ENCODE measurements at regions not wholly inside any gene's neighbourhood (a gene's known extent, or its start where the extent isn't known, plus 50 kb on each side); places are given as distances from the start of the nearest gene placed in this dataset.

DNA sequence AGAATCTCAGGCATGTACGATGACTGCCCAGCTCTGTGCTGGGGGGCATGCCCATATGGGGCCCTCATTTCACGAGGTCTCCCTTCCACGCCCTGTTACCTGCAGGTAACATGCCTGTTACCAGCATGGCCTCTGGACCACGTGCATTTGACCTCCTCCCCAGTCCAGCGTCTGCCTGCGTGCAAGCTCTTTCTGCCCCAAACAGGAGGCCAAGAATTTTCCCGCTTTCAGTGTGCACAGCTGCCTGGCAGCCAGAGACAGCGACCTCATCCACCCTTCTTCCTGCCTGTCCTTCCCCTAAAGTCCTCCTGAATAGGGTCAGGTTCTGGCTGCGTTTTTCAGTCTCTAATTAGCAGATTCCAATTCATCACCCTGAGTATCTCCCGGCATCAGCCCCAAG, 306.5 kb upstream of the ZFHX3 start:
- DNase-seq (ENCODE audit: low read depth), result no peak

GRCh38 chr16:73350707-73351452, 303.0 kb upstream of the ZFHX3 start:
- no peak for DNase-seq (ENCODE audit: low read depth)

DNA sequence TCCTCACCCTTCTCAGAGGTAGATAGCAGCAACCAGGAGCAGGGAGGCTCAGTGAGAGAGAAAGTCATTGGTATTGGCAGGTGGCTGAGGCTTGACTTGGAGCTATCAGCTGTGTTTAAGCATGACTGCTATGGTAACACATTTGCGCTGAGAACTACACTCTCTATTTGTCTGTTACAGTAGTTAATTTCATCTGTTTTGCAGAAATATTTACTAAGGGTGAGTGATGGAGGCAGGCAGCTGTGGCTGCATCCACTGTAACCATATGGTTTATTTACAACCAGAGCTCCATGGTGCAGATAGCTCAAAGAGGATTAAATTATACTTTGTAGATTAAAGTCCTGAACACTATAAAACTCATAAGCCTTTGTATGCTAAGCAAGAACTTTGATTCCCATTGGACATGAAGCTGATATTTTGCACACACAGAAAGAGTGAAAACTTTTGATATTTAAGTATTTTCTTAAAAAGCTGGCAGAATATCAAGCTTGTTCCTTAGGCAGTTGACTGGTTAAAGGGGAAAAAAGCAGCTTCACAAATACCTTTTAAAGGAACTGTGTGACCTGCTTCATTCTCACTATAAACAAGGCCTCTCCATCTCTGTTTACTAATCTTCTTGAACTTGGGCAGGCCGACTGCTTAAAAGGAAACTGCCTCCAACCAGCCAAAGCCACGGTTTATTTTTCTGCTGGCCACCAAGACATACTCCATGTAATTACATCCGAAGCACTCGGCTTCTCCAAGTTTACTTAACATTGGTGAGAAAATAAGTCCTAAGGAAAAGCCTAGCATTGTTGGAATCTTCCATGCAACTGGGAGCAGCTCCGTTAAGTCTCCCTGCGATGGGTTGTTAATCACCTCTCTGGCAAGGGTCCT, 299.8 kb upstream of the ZFHX3 start:
- no peak for DNase-seq (ENCODE audit: low read depth)

DNA sequence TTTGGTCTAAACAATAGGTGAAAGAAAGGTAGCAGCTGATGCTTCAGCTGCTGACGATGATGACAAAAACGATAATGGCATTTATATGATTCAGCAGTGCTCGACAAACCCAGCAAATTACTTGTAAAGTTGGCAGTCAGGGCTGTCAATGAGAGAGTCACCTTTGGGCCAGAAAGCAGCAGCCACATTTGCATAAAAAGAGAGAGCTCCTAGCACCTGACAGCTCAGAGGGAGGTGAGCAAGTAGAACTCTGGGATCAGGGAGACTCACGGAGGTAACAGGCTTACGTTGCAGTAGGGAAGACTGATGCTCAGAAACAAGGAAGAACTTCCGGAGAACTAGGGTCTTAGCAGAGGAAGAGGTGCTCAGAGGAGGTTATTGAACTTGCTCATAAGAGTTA, 291.9 kb upstream of the ZFHX3 start:
- no peak for DNase-seq (ENCODE audit: low read depth)

- DNase-seq (ENCODE audit: low read depth), result no peak
Observed at GRCh38 chr16:73337373-73338296, 289.7 kb upstream of the ZFHX3 start.

DNA sequence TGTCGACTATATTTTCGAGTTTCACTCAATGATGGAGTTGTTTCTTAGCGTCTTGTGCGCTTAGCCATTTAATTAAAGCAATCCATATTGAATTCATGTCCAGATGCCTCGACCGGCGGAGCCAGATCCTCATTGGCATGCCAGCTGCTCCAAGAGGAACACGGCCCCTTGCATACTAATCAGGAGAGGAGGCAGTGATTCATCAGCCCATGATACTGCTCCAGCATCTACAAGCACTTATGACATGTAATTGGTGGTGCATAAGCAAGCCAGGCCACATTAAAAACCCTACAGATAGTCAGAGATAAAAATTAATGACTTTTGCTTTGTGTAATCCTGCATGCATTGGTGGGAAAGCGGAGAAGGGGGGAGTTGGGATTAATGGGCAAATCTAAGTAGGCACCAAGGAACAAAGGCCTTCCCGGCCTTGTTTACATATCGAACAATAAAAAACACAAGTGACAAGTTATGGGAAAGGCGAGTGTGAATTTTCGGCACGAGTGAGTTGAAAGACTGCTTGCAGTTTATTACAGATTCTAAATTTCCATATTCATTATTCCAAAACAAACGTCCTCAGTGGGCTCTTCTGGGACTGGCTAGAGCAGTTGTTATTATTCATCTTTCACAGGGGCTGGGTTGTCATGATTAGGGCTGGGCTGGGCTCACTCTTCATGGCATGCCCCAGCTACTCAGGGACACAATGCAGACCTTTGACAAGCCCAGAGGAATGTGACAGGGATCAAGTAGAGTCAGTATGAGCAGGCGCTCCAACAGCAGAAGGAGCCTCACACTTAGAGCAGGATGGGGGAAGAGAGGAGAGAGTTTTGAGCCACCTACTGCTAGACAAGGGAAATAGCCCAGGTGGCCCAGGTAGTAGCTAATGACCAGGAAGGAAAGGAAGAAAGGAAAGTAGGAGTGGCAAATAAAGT, 281.7 kb upstream of the ZFHX3 start:
- no peak for DNase-seq (ENCODE audit: low read depth)

DNA sequence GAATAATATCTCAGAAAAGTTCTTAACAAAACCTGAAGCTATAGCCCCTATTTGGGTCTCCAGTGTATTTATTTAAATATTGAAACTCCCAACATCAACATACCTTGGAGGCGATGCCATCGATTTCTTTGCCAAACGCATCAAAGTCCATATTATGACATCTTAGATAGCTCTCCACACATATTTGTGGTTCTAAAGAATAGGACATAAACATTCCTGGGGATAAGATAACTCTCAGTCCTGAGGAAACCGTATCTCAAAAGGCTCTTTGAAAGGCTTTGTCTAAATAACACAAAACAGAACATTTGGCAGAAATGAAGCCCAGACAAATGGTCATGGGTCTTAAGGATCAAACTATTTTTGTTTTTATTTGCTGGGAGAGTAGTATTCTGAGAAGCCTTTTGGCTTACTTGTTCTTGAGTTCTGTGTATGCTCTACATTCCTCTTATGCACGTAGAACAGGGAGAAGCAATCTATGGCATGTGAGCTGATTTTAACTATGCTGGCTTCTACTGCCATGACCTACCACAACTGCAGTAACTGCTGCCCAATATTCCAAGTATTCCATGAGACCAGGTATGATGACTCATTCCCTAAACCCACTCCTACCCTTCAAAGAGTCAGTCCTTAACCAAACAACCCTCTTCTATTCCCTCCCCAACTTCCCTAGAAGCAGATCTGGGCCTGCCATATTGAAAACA, 279.0 kb upstream of the ZFHX3 start:
- DNase-seq (ENCODE audit: low read depth), result no peak

GRCh38 chr16:73326221-73326620, 278.3 kb upstream of the ZFHX3 start:
- DNase-seq (ENCODE audit: low read depth), result no peak

- DNase-seq (ENCODE audit: low read depth), result no peak
Observed at GRCh38 chr16:73323880-73324279, 276.0 kb upstream of the ZFHX3 start.

DNA sequence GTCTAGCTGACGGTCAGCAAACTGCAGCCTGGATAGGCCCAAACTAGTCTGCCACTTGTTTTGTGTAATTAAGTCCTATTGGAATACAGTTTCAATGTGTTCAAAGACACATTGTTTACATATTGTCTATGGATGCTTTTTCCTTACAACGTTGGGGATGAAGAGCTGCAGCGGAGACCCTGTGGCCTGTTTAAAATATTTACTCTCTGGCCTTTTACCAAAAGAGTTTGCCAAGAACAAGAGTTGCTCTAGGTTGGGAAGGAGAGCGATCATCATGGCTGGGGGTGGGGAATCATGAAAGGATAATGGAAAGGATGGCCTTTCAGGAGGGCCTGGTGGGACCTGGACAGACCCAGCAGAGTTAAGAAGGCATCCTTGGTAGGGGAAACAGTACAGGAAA, 274.9 kb upstream of the ZFHX3 start:
- no peak for DNase-seq (ENCODE audit: low read depth)

DNA sequence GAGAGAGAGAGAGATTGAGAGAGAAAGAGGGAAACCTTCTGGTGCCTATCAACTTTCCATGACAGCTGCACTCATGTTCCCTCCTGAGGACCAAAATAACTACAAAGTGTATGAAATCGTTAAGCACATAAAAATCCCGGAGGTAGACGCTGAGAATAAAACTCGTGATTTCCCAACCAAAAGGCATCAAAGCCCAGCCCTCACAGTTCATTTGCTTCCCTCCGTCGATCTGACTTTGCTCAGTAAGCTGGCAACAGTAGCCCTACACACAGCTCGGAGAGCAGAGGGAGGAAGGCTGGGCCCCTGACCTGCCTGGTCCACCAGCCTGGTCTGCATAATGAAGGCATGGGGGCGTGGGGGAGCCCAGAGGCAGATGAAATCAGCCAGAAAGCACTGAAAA, 273.9 kb upstream of the ZFHX3 start:
- no peak for DNase-seq (ENCODE audit: low read depth)

DNA sequence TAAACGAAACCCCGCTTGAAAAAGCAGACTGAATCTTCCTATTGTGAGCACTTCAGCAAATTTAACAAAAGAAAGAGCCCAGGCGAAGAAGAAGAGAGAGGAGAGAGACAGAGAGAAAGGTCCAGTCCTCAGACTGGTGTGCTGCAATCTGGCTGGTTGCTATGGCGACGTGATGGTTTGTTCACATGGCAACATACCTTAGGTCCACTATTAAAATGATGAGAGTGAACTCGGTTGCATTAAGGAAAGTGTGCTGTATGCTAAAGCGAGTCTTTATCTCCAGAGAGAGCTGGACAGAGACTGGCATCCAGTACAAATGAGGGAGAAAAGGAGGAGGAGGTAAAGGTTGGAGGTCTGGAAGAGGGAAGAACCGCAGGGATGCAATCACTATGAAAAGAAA, 271.8 kb upstream of the ZFHX3 start:
- DNase-seq (ENCODE audit: low read depth), result no peak

DNA sequence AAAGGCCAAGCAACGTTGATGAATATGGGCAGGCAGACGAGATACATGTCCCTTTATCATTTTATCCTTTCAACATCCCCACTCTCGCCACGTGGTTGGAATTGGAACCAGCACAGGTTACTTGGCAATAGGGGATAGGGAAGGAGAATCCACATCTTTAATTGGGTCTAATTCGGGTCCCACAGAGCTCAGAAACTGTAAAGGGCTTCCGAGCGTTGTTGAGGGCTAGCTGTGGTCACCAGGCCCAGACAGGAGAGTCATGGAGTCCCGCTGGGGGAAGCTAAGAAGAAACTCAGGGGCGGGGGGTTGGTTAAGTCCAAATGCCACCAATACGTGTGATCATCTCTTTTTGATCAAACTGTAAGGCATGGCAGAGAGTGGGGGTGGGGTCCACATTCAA, 271.3 kb upstream of the ZFHX3 start:
- no peak for DNase-seq (ENCODE audit: low read depth)

GRCh38 chr16:73317321-73317857, 269.5 kb upstream of the ZFHX3 start:
- no peak for DNase-seq (ENCODE audit: low read depth)

DNA sequence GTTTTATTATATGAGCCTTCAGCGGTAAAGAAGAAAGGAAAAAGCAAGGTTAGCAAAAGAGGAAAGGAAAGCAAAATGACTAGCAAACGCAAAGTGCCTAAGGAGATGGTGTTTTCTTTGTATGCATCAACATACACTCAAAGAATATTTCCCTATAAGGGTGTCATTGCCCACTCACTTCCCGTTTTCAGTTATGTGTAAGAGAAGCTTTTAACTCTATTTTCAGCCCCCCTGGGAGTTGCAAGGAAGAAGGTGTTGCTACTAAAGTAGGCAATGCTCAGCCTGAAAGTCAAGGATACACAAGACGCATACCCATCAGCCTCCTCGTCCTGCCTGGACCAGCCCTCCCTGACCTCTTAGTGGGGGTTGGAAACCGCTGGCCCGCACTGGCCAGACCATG, 267.7 kb upstream of the ZFHX3 start:
- DNase-seq (ENCODE audit: low read depth), result no peak

- no peak for DNase-seq (ENCODE audit: low read depth)
Observed at GRCh38 chr16:73313950-73314349, 266.0 kb upstream of the ZFHX3 start.

DNA sequence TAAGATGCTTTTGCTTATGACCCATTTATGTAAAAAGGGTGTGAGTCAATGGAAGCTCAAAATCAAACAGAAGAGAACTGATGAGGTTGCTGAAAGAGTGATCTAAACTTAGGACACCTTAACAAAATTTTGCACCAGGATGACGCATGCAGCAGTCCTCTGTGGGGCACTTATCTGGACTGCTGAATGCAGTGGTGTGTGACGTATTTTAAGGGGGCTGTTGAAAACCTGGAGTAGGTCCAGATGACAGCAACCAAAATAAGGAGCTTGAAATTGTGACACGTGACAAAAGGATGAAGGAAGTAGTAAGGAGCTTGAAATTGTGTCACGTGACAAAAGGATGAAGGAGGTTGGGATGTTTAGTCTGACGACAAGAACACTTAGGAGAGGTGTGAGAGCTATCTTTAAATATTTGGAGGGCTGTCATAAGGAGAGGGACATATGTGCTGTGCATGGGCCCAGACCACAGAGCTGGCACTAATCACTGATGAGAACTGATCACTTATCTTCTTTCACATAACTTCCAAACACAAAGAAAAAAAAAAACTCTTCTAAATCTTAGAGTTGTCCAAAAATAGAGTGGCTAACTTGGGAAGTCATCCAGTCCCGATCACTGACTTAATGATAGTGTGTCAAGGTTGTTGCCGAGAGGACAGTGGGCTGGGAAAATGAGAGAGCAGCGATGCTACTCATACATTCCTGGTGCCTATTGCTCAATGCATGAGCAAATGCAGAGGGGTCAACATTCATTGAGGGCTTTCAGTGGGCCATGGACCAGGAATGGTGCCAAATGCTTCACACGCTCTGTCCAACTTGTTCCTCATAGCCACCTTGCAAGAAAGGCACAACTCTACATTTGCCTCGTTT, 264.2 kb upstream of the ZFHX3 start:
- DNase-seq (ENCODE audit: low read depth), result no peak

DNA sequence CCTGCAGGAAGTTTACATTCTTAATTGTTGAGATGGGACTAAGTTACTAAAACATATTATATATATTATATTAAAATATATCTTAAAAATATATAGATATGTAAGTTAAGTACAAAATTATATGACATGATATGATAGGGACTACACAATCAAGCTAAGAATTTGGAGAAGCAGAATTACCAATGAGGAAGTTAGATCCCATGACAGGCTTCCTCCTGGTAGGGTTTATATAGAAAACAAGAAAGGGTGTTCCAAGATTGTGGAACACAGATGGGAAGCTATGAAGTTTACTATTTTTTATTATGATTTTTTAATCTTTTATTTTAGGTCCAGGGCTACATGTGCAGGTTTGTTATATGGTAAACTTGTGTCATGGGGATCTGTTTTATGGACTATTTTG, 260.8 kb upstream of the ZFHX3 start:
- no peak for DNase-seq (ENCODE audit: low read depth)

GRCh38 chr16:73306901-73307413, 259.0 kb upstream of the ZFHX3 start:
- DNase-seq (ENCODE audit: low read depth), result no peak
